Erythroblast (primary cell): ENCODE measurements at regions not wholly inside any gene's neighbourhood (a gene's known extent, or its start where the extent isn't known, plus 50 kb on each side); places are given as distances from the start of the nearest gene placed in this dataset.

Experiments used
- GATA1 ChIP-seq: IDR thresholded peaks from 2 replicates; pipeline ENCODE4 v1.6.1; 2011; ENCODE audit warnings: low read depth, mild to moderate bottlenecking, control low read depth, low read length, moderate library complexity
- POLR2A ChIP-seq: IDR thresholded peaks from 2 replicates; pipeline ENCODE4 v1.6.1; 2011; ENCODE audit warnings: mild to moderate bottlenecking, low read length

DNA sequence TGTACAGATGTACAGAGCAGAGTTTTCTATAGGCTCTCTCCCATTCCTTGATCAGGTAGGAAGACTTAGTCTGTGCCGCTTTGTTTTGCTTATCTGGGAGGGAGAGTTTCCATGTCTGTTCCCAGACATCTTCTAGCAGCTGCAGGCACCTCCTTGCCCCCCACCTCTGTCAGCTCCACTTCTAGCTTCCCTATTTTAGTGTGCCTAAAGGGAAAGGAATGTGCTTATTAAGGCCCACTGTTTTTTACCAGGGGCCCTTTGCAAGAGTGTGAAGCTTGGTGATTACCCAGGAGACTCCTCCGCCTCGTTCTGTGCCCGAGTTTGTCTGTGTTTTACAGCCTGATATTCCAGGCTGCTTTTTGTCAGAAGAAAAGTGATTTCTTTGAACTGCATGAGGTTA is 1984.4 kb downstream of the OLFM4 start:
- no peak for TF ChIP-seq POLR2A
- no peak for TF ChIP-seq GATA1
